ENCODE measurements at regions not wholly inside any gene's neighbourhood (a gene's known extent, or its start where the extent isn't known, plus 50 kb on each side); places are given as distances from the start of the nearest gene placed in this dataset.

GRCh38 chr14:34119107-34119858, 168.4 kb upstream of the EGLN3 start:
- Histone ChIP-seq H3K4me3 (no peak overlapping the region), H3K27me3 (no peaks in the 10 kb centered on the region), H3K4me1 (no peaks in the 10 kb centered on the region), H3K9me3 (no peaks in the 10 kb centered on the region), H3K27ac (no peak overlapping the region), H3K36me3 (no peaks in the 10 kb centered on the region)
- intact Hi-C loops (cut with DNase I) = no loop called here
- FAIRE-seq = no peak
- WGBS, 2 donors = 83 to 95% methylated on average over 5 of the region's 5 CpGs
- no peak for DNase-seq
- TF ChIP-seq CTCF (IDR thresholded peaks at IDR 0.05) = no peak
- ATAC-seq = no peak

GRCh38 chr14:34113991-34114390, 163.1 kb upstream of the EGLN3 start:
- ATAC-seq (no peak), DNase-seq (no peak), FAIRE-seq (no peak)
- no peak overlapping the region for H3K4me3 ChIP-seq
- no peaks in the 10 kb centered on the region for H3K36me3 ChIP-seq
- no peak for TF ChIP-seq CTCF (IDR thresholded peaks at IDR 0.05)
- H3K4me1 ChIP-seq = peaks cover 0 to 15% (median 9%) of the 10 kb centered on the region in 3 donors
- H3K9me3 ChIP-seq = no peaks in the 10 kb centered on the region
- H3K27me3 ChIP-seq = no peaks in the 10 kb centered on the region
- intact Hi-C loops (cut with DNase I) = no loop called here
- H3K27ac ChIP-seq = no peak overlapping the region

GRCh38 chr14:34113005-34113511, 162.2 kb upstream of the EGLN3 start:
- Histone ChIP-seq H3K27me3 (no peaks in the 10 kb centered on the region), H3K9me3 (no peaks in the 10 kb centered on the region), H3K4me1 (peaks cover 0 to 15% (median 9%) of the 10 kb centered on the region in 3 donors), H3K36me3 (no peaks in the 10 kb centered on the region), H3K27ac (no peak overlapping the region), H3K4me3 (no peak overlapping the region)
- 15 to 16% methylated on average over 5 of the region's 5 CpGs for WGBS, 2 donors
- no peak for TF ChIP-seq CTCF (IDR thresholded peaks at IDR 0.05)
- no peak for FAIRE-seq
- DNase-seq = no peak
- intact Hi-C loops (cut with DNase I) = no loop called here
- ATAC-seq = peak in 2 of 4 donors; percentile 27 to 40

GRCh38 chr14:34111953-34112352, 161.1 kb upstream of the EGLN3 start:
- Histone ChIP-seq H3K9me3 (no peaks in the 10 kb centered on the region), H3K36me3 (no peaks in the 10 kb centered on the region), H3K4me3 (no peak overlapping the region), H3K27ac (no peak overlapping the region), H3K4me1 (peaks cover 0 to 15% (median 9%) of the 10 kb centered on the region in 3 donors), H3K27me3 (no peaks in the 10 kb centered on the region)
- 79 to 85% methylated on average over 4 of the region's 4 CpGs for WGBS, 2 donors
- no peak for TF ChIP-seq CTCF (IDR thresholded peaks at IDR 0.05)
- intact Hi-C loops (cut with DNase I) = no loop called here
- ATAC-seq (no peak), FAIRE-seq (no peak), DNase-seq (no peak)

- Histone ChIP-seq H3K27me3 (no peaks in the 10 kb centered on the region), H3K36me3 (no peaks in the 10 kb centered on the region), H3K4me1 (peaks cover 0 to 15% (median 9%) of the 10 kb centered on the region in 3 donors), H3K27ac (no peak overlapping the region), H3K9me3 (no peaks in the 10 kb centered on the region), H3K4me3 (no peak overlapping the region)
- 24 to 43% methylated on average over 2 of the region's 2 CpGs for WGBS, 2 donors
- intact Hi-C loops (cut with DNase I) = no loop called here
- TF ChIP-seq CTCF (IDR thresholded peaks at IDR 0.05) = no peak
- FAIRE-seq (no peak), DNase-seq (no peak), ATAC-seq (peak in 2 of 4 donors; percentile 20 to 51)
Measured at GRCh38 chr14:34111505-34111904, 160.6 kb upstream of the EGLN3 start.

All from pancreas (tissue), 10 donors.